MM.1S (cell line): ENCODE measurements at regions not wholly inside any gene's neighbourhood (a gene's known extent, or its start where the extent isn't known, plus 50 kb on each side); places are given as distances from the start of the nearest gene placed in this dataset.

Experiments used
- CTCF ChIP-seq: fragments of 300-600 bp; sonication (generic); IDR thresholded peaks from 2 replicates; pipeline ENCODE4 v1.5.1; 2016; ENCODE audit warnings: antibody characterized with exemption, low read length, mixed read lengths
- EZH2 ChIP-seq: fragments of 300-600 bp; sonication (generic); optimal IDR thresholded peaks from 2 replicates; pipeline ENCODE3; 2017; ENCODE audit warnings: low read depth, mild to moderate bottlenecking, antibody characterized with exemption, low read length, mixed read lengths
- EZH2phosphoT487 ChIP-seq: fragments of 300-600 bp; sonication (generic); IDR thresholded peaks from 2 replicates; pipeline ENCODE4 v1.6.1; 2018; ENCODE audit warnings: antibody characterized with exemption, low read length

- TF ChIP-seq CTCF: no peak
- no peak for TF ChIP-seq EZH2
- no peak for TF ChIP-seq EZH2phosphoT487
Measured at GRCh38 chr3:164064298-164064697, 1014.0 kb downstream of the SI start.
